ENCODE measurements at regions not wholly inside any gene's neighbourhood (a gene's known extent, or its start where the extent isn't known, plus 50 kb on each side); places are given as distances from the start of the nearest gene placed in this dataset.

DNA sequence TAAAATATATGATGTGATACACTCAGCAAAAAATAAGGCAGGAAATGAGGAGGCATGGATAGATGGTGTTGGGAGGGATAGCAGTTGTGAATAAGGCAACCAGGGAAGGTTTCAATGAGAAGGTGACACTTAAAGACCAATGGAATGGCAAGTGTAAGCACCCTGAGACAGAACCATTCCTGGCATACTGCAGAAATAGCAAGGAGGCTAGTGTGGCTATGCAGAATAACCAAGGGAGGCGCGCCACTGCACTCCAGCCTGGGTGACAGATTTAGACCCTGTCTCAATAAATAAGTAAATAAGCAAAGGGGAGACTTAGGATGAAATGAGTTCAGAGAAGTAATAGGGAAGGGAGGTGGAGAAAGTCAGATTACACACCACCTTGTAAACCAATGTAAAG, 113.9 kb downstream of the TOMM20 start:
- H3K9me3 Mint-ChIP-seq (ENCODE audit: unreplicated experiment): no peaks in the 10 kb centered on the region
- no peaks in the 10 kb centered on the region for H3K36me3 Mint-ChIP-seq (ENCODE audit: low read depth, unreplicated experiment)
- H3K27ac Mint-ChIP-seq (ENCODE audit: unreplicated experiment): no peak overlapping the region
- DNase-seq (ENCODE audit: low spot score): no peak
- peaks cover 5% of the 10 kb centered on the region for H3K4me1 Mint-ChIP-seq (ENCODE audit: unreplicated experiment)
- TF ChIP-seq, protein P1, sequence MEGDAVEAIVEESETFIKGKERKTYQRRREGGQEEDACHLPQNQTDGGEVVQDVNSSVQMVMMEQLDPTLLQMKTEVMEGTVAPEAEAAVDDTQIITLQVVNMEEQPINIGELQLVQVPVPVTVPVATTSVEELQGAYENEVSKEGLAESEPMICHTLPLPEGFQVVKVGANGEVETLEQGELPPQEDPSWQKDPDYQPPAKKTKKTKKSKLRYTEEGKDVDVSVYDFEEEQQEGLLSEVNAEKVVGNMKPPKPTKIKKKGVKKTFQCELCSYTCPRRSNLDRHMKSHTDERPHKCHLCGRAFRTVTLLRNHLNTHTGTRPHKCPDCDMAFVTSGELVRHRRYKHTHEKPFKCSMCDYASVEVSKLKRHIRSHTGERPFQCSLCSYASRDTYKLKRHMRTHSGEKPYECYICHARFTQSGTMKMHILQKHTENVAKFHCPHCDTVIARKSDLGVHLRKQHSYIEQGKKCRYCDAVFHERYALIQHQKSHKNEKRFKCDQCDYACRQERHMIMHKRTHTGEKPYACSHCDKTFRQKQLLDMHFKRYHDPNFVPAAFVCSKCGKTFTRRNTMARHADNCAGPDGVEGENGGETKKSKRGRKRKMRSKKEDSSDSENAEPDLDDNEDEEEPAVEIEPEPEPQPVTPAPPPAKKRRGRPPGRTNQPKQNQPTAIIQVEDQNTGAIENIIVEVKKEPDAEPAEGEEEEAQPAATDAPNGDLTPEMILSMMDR (IDR thresholded peaks at IDR 0.05; ENCODE audit: unreplicated experiment): no peak
- no peak overlapping the region for H3K4me3 Mint-ChIP-seq (ENCODE audit: unreplicated experiment)
- H3K27me3 Mint-ChIP-seq (ENCODE audit: unreplicated experiment): peaks cover 2% of the 10 kb centered on the region

DNA sequence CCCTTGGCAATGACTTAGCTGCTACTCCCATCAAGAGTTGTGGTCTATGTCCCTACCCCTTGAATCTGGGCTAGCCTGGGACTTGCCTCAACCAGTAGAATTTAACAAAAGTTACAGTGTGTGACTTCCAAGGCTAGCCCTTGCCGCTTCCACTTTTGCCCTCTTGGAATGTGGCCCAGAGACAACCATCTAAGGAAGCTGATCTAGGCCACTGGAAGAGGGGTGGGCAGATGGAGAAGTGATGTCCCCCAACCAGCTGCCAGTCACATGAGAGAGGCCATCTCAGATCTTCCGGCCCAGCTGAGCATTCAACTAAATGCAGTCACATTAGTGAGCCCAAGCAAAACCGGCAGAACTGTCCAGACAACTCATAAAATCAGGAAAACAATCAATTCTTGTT, 115.1 kb downstream of the TOMM20 start:
- no peak overlapping the region for H3K27ac Mint-ChIP-seq (ENCODE audit: unreplicated experiment)

DNA sequence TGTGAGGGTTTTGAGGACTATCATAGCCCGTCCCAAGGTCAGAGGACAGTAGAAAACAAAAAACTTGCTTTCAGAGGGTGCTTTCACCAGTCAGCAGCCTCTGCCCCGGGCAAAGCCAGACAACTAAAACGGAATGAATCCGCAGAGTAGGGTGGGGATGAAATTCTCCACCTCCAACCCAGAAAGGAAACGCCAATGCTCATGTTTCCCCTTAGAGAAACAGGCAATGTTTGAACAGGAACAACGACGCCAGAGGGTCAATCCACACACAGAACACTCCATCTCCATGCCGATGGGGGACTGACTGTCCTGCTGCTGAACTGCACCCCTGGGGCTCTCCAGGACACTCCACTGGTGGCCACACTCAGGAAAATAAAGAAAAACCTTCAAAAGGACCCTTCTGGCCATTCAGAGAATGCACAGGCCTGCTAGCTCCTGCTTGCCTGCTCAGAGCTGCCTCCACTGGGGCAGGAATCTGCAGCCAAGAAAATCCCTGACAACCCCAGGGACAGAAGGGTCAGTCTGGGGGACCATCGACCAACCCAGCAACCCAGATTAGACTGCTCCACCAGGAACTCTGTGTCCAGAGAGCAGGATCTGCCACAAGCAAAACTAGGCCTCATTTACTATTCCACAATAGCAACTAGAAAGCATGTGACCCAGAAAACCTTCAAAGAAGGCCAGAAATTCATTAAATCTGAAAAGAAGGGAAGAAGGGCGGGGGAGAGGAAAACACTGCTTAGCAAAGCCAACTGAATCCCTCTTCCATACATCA, 116.0 kb downstream of the TOMM20 start:
- Mint-ChIP-seq H3K9me3 (ENCODE audit: unreplicated experiment) (no peaks in the 10 kb centered on the region), H3K36me3 (ENCODE audit: low read depth, unreplicated experiment) (no peaks in the 10 kb centered on the region), H3K4me1 (ENCODE audit: unreplicated experiment) (peaks cover 5% of the 10 kb centered on the region), H3K4me3 (ENCODE audit: unreplicated experiment) (no peak overlapping the region), H3K27ac (ENCODE audit: unreplicated experiment) (no peak overlapping the region), H3K27me3 (ENCODE audit: unreplicated experiment) (peaks cover 2% of the 10 kb centered on the region)
- no peak for DNase-seq (ENCODE audit: low spot score)
- TF ChIP-seq, protein P1 (IDR thresholded peaks at IDR 0.05; ENCODE audit: unreplicated experiment): no peak

More for the DNA sequence above, 115.1 kb downstream of the TOMM20 start:
- Mint-ChIP-seq H3K4me1 (ENCODE audit: unreplicated experiment) (peaks cover 5% of the 10 kb centered on the region), H3K27me3 (ENCODE audit: unreplicated experiment) (peaks cover 2% of the 10 kb centered on the region), H3K4me3 (ENCODE audit: unreplicated experiment) (no peak overlapping the region), H3K9me3 (ENCODE audit: unreplicated experiment) (no peaks in the 10 kb centered on the region), H3K36me3 (ENCODE audit: low read depth, unreplicated experiment) (no peaks in the 10 kb centered on the region)
- TF ChIP-seq, protein P1 (IDR thresholded peaks at IDR 0.05; ENCODE audit: unreplicated experiment): no peak
- DNase-seq (ENCODE audit: low spot score): no peak

DNA sequence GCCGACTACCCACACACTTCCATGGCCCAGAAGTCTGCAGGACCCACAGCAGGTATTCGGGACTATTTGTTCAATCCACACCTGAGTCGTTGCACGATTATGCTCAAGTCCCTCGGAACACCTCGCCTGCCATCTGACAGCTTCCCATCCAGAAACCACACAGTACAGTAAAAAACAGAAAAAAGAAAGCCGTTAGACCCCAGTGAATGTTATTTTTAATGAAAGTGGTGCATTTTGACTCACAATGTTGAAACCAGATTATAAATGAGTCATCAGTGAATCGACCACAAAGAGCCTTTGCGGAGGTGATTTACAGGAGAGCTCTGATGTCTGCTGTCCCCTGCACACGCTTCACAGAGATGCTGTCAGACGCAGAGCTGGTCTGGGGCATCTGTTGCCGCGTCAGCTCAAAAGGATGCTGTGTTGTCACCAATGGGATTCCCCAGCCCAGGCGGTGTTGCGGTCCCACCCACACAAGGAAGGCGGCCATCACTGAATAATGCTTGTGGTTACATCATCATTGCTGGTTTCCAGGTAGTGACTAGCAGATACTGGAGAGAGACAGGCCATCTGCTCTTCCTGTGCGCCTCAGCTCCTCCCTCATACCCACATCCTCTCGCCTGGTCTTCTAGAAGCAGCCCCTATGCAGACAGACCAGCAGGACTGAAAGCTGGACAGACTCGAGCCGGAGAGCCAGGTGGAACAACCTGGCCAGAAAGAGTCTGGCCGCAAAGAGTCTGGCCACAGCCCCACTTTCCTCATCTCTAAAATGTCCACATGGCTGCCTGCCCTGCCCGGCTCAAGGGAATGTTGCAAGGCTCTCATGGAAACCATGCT, 116.8 kb downstream of the TOMM20 start:
- H3K4me1 Mint-ChIP-seq (ENCODE audit: unreplicated experiment): peaks cover 5% of the 10 kb centered on the region
- DNase-seq (ENCODE audit: low spot score): no peak
- no peak overlapping the region for H3K27ac Mint-ChIP-seq (ENCODE audit: unreplicated experiment)
- no peak overlapping the region for H3K4me3 Mint-ChIP-seq (ENCODE audit: unreplicated experiment)
- no peaks in the 10 kb centered on the region for H3K36me3 Mint-ChIP-seq (ENCODE audit: low read depth, unreplicated experiment)
- H3K27me3 Mint-ChIP-seq (ENCODE audit: unreplicated experiment): no peaks in the 10 kb centered on the region
- TF ChIP-seq, protein P1 (IDR thresholded peaks at IDR 0.05; ENCODE audit: unreplicated experiment): no peak
- no peaks in the 10 kb centered on the region for H3K9me3 Mint-ChIP-seq (ENCODE audit: unreplicated experiment)
